ENCODE measurements at regions not wholly inside any gene's neighbourhood (a gene's known extent, or its start where the extent isn't known, plus 50 kb on each side); places are given as distances from the start of the nearest gene placed in this dataset.

DNA sequence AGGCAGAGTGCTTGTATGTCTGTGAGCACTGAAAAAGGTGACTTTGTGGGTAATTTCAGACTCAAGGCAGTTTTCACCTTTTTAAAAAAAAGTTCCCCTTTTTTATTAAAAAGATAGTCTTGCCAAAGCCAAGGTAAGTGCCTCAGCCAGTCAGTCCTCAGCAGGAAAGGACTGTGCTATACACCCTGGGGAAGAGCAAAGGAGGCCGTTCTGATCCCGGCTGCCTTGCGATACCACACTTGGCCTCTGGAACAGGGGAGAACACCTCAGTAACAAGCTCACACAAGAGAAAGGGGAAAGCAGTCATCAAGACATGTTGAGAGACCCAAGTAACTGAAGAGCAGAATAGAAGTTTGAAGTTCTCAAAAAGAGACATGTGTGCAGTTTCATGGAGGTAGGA lies 541.7 kb downstream of the BCOR start:
- no peak overlapping the region for H3K4me3 ChIP-seq
- no peak overlapping the region for H3K27ac ChIP-seq
- DNase-seq (ENCODE audit: low spot score) = no peak

GRCh38 chrX:39559229-39559628 lies 538.5 kb downstream of the BCOR start:
- H3K27ac ChIP-seq = no peak overlapping the region
- DNase-seq (ENCODE audit: low spot score) = no peak
- TF ChIP-seq, protein P1, sequence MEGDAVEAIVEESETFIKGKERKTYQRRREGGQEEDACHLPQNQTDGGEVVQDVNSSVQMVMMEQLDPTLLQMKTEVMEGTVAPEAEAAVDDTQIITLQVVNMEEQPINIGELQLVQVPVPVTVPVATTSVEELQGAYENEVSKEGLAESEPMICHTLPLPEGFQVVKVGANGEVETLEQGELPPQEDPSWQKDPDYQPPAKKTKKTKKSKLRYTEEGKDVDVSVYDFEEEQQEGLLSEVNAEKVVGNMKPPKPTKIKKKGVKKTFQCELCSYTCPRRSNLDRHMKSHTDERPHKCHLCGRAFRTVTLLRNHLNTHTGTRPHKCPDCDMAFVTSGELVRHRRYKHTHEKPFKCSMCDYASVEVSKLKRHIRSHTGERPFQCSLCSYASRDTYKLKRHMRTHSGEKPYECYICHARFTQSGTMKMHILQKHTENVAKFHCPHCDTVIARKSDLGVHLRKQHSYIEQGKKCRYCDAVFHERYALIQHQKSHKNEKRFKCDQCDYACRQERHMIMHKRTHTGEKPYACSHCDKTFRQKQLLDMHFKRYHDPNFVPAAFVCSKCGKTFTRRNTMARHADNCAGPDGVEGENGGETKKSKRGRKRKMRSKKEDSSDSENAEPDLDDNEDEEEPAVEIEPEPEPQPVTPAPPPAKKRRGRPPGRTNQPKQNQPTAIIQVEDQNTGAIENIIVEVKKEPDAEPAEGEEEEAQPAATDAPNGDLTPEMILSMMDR (IDR thresholded peaks at IDR 0.05) = no peak

More for the DNA sequence above, 541.7 kb downstream of the BCOR start:
- TF ChIP-seq, protein P1 (IDR thresholded peaks at IDR 0.05) = no peak

DNA sequence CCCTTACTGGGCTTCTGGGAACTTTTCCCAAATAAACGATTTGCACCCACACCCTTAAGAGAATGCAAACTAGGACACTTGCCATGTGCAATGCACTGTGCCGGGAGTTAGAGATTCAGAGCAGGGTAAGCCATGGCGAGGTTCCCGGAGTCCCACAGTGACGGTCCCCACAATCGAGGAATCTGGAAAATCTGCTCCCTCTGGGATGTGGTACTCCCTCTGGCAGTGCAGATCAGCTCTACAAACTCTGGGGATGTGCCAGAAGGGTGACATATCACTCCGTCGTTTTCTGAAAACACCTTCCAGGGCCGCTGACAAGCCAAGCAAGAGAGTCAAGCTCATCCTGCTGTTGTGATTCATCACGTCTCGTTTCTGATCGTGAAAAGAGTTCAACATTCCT lies 537.5 kb downstream of the BCOR start:
- TF ChIP-seq, protein P1 (IDR thresholded peaks at IDR 0.05) = no peak

More at GRCh38 chrX:39559229-39559628, 538.5 kb downstream of the BCOR start:
- no peak overlapping the region for H3K4me3 ChIP-seq

DNA sequence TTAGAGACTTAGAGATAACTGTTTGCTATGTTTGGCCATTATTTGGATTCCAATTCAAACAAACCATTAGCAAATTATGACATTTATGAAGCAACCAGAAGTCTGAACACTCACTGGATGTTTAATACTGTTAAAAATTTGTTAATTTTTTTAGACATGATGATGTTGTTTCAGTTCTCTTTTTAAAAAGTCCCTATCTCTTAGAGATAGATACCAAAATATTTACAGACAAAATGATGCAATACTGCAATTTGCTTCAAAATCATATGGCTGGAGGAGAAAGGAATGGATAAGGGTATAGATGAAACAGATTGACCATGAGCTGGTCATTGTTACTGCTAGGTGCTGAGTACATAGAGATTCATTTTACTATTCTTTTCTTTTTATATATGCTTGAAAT lies 534.6 kb downstream of the BCOR start:
- Histone ChIP-seq H3K4me3 (no peak overlapping the region), H3K27ac (no peak overlapping the region)
- no peak for DNase-seq (ENCODE audit: low spot score)
- TF ChIP-seq, protein P1 (IDR thresholded peaks at IDR 0.05) = no peak

More for the DNA sequence above, 537.5 kb downstream of the BCOR start:
- DNase-seq (ENCODE audit: low spot score) = no peak
- Histone ChIP-seq H3K4me3 (no peak overlapping the region), H3K27ac (no peak overlapping the region)

GRCh38 chrX:39564751-39565150 lies 533.0 kb downstream of the BCOR start:
- TF ChIP-seq, protein P1 (IDR thresholded peaks at IDR 0.05) = no peak
- DNase-seq (ENCODE audit: low spot score) = peak; percentile 19
- no peak overlapping the region for H3K4me3 ChIP-seq
- H3K27ac ChIP-seq = no peak overlapping the region

DNA sequence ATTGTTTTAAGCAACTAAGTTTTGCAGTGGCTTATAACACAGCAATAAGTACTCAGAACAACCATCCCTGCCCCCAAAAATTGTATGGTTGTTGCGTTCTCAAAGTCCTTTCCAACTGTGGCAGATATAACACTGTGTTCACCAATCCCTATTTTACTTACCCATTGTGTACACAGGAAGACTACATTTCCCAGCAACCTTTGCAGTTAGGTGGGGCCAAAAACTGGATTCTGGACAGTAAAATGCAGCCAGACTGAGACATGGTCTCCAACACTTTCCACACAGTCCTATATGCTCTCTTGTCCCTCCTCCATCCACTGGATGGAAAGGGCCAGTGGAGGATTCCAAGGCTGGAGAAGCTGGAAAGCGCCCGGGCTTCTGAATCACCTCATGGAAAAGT lies 523.6 kb downstream of the BCOR start:
- no peak overlapping the region for H3K4me3 ChIP-seq
- TF ChIP-seq, protein P1 (IDR thresholded peaks at IDR 0.05) = no peak
- no peak for DNase-seq (ENCODE audit: low spot score)
- no peak overlapping the region for H3K27ac ChIP-seq

- DNase-seq (ENCODE audit: low spot score) = no peak
- TF ChIP-seq, protein P1 (IDR thresholded peaks at IDR 0.05) = no peak
- H3K4me3 ChIP-seq = peak overlapping the region; percentile 15
- no peak overlapping the region for H3K27ac ChIP-seq
These were observed 521.5 kb downstream of the BCOR start for GRCh38 chrX:39576041-39576872.

Measured in coronary artery (tissue), 2 donors.